ENCODE measurements at regions not wholly inside any gene's neighbourhood (a gene's known extent, or its start where the extent isn't known, plus 50 kb on each side); places are given as distances from the start of the nearest gene placed in this dataset.
A peak's percentile ranks its signal among the peaks of the same experiment; 100 is the strongest.

- DNase-seq (ENCODE audit: low read depth, low spot score): no peak
These were observed 118.8 kb downstream of the GYPC start for GRCh38 chr2:126774761-126775160.

- no peak for DNase-seq (ENCODE audit: low read depth, low spot score)
These were observed 119.5 kb downstream of the GYPC start for GRCh38 chr2:126775300-126775985.

GRCh38 chr2:126776255-126776654 is 120.3 kb downstream of the GYPC start:
- DNase-seq (ENCODE audit: low read depth, low spot score): no peak

- DNase-seq (ENCODE audit: low read depth, low spot score): peak; percentile 60
These were observed 121.0 kb downstream of the GYPC start for GRCh38 chr2:126776692-126777619.

GRCh38 chr2:126777620-126777978 is 121.1 kb upstream of the TEX51 start:
- no peak for DNase-seq (ENCODE audit: low read depth, low spot score)

- no peak for DNase-seq (ENCODE audit: low read depth, low spot score)
These were observed 119.9 kb upstream of the TEX51 start for GRCh38 chr2:126778561-126779501.

GRCh38 chr2:126781206-126781605 is 117.5 kb upstream of the TEX51 start:
- no peak for DNase-seq (ENCODE audit: low read depth, low spot score)

DNA sequence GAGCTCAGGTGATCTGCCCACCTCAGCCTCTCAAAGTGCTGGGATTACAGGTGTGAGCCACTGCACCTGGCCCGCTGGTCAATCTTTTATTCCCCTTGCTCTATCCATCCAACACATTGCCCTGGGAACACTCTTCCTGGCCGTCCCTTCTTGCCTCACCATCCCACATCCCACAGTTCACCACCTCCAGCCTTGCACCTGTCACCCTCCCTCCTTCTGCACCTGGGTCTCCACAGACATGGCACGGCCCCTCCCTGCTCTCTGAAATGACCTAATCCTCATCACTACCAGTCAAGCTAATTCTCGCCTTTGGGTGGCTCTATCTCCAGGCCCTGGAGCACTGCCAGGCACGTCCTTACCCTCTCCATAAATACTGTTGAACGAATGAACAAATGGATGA is 116.9 kb upstream of the TEX51 start:
- no peak for DNase-seq (ENCODE audit: low read depth, low spot score)

GRCh38 chr2:126782648-126783047 is 116.0 kb upstream of the TEX51 start:
- DNase-seq (ENCODE audit: low read depth, low spot score): no peak

DNA sequence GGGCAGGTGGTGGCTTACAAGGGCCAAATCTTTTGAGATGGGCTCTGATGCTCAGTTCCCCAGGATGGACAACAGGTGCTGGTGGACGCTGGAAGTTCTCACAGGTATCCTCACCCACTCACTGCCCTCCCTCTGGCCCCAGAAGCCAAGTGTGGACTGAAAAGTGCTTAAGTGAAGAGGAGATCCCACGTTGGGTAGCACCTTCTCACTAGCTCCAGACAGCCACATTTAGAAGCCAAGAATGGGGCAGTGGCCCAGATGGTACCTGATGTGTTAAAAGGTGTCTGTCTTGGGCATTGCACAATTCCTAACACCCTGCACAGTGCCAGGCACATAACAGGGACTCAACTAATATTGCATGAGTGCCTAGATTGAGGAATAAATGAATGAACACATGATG is 115.3 kb upstream of the TEX51 start:
- no peak for DNase-seq (ENCODE audit: low read depth, low spot score)

GRCh38 chr2:126784045-126784444 is 114.6 kb upstream of the TEX51 start:
- no peak for DNase-seq (ENCODE audit: low read depth, low spot score)

DNA sequence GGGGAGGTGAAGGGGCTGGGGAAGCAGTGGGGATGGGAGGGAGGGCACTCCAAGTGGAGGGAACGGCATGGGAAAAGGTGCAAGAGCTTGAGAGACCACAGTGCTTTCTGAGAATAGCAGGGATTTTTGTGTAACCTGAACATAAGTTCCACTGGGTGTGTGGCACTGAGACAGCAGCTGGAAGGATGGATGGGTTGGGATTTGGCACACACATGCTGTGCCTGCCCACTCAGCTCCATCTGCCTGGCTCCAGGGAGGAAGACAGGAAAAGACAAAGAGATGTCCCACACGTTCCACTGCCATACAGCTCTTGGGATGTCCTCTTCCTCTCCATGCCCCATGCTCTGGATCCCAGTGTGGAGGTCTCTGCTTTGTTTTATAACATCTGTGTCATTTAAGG is 114.1 kb upstream of the TEX51 start:
- no peak for DNase-seq (ENCODE audit: low read depth, low spot score)

DNA sequence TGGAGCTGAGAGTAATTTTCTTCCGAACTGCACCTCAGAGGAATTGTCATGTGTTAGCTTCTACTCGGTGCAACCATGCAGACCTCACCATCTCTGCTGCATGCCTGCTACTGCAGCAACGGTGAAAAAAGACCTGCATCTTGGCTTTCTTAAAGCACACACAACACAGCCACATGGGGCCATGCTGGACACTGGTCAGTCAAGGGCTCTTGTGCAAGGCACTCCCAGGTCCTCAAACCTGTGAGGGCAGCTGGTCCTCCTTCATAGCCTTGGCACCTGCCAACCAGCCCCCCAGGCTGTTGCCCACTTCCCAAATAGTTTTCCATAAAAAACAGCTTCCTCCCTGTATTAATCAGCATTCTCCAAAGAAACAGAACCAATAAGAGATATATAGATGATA is 113.5 kb upstream of the TEX51 start:
- no peak for DNase-seq (ENCODE audit: low read depth, low spot score)

DNA sequence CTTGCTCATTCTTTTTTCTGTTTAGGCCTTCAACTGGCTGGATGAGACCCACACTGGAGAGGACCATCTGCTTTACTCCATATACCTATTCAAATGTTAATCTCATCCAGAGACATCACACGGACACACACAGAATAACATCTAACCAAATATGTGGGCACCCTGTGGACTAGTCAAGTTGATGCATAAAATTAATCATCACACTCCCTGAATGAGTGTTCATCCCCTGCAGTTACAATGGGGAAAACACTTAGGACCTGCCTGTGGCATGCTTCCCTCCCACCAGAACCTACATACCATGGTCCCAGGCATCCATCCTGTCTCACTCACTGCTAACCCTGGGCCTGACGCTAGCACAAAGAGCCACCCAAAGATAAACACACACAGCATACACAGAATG is 112.8 kb upstream of the TEX51 start:
- DNase-seq (ENCODE audit: low read depth, low spot score): no peak

DNA sequence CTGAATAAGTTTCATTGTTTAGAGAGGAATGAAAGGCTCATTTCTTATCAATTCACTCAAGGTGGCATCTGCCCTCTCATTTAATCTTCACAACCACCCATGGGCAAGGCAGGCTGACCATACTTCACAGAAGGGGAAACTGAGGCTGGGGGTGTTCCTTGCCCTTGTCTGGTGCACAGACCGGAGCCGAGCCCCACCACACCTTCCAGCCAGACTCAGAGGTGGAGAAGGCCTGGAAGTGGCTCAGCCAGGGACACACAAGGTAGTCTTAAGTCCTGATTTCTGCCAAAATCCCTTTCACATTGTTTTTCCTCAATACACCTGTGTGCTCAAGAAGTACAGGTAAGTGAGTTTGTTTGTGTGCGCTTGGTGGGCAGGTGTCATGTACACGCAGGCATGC is 111.9 kb upstream of the TEX51 start:
- DNase-seq (ENCODE audit: low read depth, low spot score): no peak

DNA sequence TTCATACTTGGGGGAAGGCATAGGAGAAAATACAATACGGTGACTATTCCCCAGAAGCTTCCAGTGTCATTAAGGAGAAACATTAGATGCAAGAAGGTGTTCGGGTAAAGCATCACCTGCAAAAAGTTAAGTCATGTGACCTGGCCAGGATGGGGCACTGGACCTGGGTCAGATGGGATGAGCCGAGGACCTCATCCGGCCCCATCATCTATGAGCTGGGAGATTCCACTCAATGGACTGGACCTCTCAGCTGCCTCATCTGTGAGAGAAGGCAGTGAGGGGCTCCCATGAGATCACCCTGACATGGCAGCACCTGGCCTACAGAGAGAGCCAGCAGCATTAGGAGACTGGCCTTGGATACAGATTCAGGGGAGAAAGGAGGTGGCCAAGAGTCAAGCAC is 111.4 kb upstream of the TEX51 start:
- no peak for DNase-seq (ENCODE audit: low read depth, low spot score)

DNA sequence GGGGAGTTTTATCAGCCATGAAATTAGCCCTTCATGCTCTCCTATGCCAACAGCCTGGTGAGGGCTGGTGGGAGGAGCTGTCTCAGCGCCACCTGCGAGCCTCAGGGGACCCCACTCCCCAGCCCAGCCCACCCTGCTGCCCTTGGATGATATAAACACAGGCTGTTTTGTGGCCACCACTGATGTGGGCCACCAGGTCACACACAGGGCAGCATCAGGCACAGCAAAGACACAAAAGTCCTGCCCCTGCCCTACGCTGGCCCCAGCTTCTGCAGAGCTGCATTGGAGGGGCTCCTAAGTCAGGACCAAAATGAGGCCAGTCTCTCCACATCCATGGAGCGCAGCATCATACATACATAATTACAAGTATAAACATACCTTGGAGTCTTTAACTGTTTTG is 110.6 kb upstream of the TEX51 start:
- DNase-seq (ENCODE audit: low read depth, low spot score): no peak

- DNase-seq (ENCODE audit: low read depth, low spot score): no peak
These were observed 110.0 kb upstream of the TEX51 start for GRCh38 chr2:126788652-126789051.

DNA sequence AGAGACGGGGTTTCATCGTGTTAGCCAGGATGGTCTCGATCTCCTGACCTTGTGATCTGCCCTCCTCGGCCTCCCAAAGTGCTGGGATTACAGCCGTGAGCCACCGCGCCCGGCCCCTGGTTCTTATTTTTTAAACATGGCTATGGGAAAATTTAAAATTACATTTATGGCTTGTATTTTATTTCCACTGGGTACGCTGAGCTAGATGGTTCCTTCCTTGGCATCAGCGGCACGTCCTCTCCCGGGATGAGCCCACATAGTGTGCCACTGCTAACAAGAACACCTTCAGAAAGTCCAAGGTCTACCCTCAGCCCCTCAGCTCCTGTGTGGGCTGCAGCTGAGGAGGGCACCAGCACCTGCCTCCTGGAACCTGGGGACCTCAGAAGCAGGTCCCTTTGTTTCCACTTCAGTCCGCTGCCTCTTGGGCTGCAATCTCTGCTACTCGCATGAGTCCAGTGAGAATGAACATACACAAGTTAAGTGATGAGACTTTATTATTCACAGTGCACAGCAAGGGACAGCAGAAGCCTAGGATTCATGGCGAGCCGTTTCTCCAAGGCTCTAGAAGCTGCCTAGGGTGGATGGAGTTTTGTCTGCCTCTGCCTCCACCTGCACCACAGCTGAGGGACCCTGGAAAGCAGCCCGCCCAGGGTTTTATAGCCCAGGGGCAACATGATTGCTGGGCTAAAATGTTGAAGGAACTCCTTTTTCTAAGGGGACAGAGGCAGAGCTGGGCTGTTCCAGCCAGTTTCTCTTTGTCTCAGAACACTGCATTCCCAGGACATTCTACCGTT is 107.5 kb upstream of the TEX51 start:
- no peak for DNase-seq (ENCODE audit: low read depth, low spot score)

GRCh38 chr2:126792186-126792585 is 106.5 kb upstream of the TEX51 start:
- no peak for DNase-seq (ENCODE audit: low read depth, low spot score)

DNA sequence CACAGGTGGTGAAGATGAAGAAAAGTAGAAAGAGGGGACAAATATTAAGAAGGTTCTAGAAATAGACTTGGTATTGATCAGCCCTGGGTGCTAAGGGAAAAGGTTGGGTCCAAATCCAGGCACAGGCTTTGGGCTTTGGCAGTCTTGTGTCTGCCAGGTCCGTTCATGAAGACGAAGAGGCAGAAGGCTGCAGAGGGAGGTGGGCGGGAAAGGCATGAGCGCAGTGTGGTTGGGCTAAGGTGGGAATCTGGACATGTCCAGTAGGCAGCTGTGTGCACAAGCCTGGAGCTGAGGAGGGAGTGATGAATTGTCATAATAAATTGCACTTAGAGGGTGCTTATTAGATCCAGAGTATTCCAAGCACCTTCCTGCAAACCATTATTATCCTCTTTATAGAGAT is 105.7 kb upstream of the TEX51 start:
- no peak for DNase-seq (ENCODE audit: low read depth, low spot score)

Data from activated naive CD8-positive, alpha-beta T cell treated with anti-CD3 and anti-CD28 coated beads, Interleukin-2, amount 50 U/mL, for 16 hours (primary cell).